Neutrophil (primary cell): ENCODE measurements at regions not wholly inside any gene's neighbourhood (a gene's known extent, or its start where the extent isn't known, plus 50 kb on each side); places are given as distances from the start of the nearest gene placed in this dataset.

ENCODE experiments used
- H3K27ac ChIP-seq: fragments of 200-600 bp; sonication (generic); 2 replicates; pipeline ENCODE4 v1.5.1; 2016; ENCODE audit warnings: mild to moderate bottlenecking, moderate library complexity
- H3K27me3 ChIP-seq: fragments of 200-600 bp; sonication (generic); 2 replicates; pipeline ENCODE4 v1.6.0; 2016; ENCODE audit warnings: mild to moderate bottlenecking
- H3K36me3 ChIP-seq: fragments of 200-600 bp; sonication (generic); 2 replicates; pipeline ENCODE4 v1.5.1; 2017
- H3K4me1 ChIP-seq, 2 experiments: fragments of 200-600 bp in 1 of 2; sonication (generic) in 1 of 2; 1 replicate in 1 of 2; 2 replicates in 1 of 2; pipeline versions ENCODE4 v1.5.1 to v1.6.1; 2013 to 2016; ENCODE audit warnings: low read depth in 1 of 2, low read length in 1 of 2, mild to moderate bottlenecking in 1 of 2, moderate library complexity in 1 of 2; ENCODE audit not compliant: control insufficient read depth in 1 of 2, insufficient read depth in 1 of 2
- H3K4me3 ChIP-seq, 2 experiments: fragments of 200-600 bp in 1 of 2; sonication (generic) in 1 of 2; 1 replicate in 1 of 2; 2 replicates in 1 of 2; pipeline ENCODE4 v1.5.1; 2013 to 2016; ENCODE audit warnings: low read depth in 1 of 2, low read length in 1 of 2, mild to moderate bottlenecking in 1 of 2, moderate library complexity in 1 of 2
- H3K9me3 ChIP-seq: fragments of 200-600 bp; sonication (generic); 2 replicates; pipeline ENCODE4 v1.5.1; 2016
- CTCF ChIP-seq: fragments of 200-600 bp; sonication (generic); IDR thresholded peaks from 2 replicates; pipeline ENCODE4 v1.5.1; 2016; ENCODE audit warnings: antibody characterized with exemption

GRCh38 chr2:236826606-236827156 lies 257.1 kb downstream of the ACKR3 start:
- H3K27ac ChIP-seq: no peak overlapping the region
- peaks cover 9% of the 10 kb centered on the region for H3K27me3 ChIP-seq
- H3K36me3 ChIP-seq: no peaks in the 10 kb centered on the region
- H3K4me3 ChIP-seq: no peak overlapping the region
- H3K4me1 ChIP-seq: no peaks in the 10 kb centered on the region
- no peak for TF ChIP-seq CTCF
- H3K9me3 ChIP-seq: no peaks in the 10 kb centered on the region

GRCh38 chr2:236827997-236828396 lies 257.7 kb upstream of the COPS8 start:
- Histone ChIP-seq H3K4me3 (no peak overlapping the region), H3K27me3 (peaks cover 16% of the 10 kb centered on the region), H3K27ac (no peak overlapping the region), H3K36me3 (no peaks in the 10 kb centered on the region), H3K4me1 (no peaks in the 10 kb centered on the region), H3K9me3 (no peaks in the 10 kb centered on the region)
- no peak for TF ChIP-seq CTCF

- no peak overlapping the region for H3K27ac ChIP-seq
- no peaks in the 10 kb centered on the region for H3K9me3 ChIP-seq
- no peaks in the 10 kb centered on the region for H3K4me1 ChIP-seq
- no peaks in the 10 kb centered on the region for H3K36me3 ChIP-seq
- no peak for TF ChIP-seq CTCF
- H3K4me3 ChIP-seq: no peak overlapping the region
- peaks cover 19% of the 10 kb centered on the region for H3K27me3 ChIP-seq
Observed at GRCh38 chr2:236828820-236829219, 256.9 kb upstream of the COPS8 start.

GRCh38 chr2:236830926-236831325 lies 254.8 kb upstream of the COPS8 start:
- no peaks in the 10 kb centered on the region for H3K4me1 ChIP-seq
- no peaks in the 10 kb centered on the region for H3K9me3 ChIP-seq
- no peak for TF ChIP-seq CTCF
- no peak overlapping the region for H3K27ac ChIP-seq
- peaks cover 19% of the 10 kb centered on the region for H3K27me3 ChIP-seq
- H3K36me3 ChIP-seq: no peaks in the 10 kb centered on the region
- no peak overlapping the region for H3K4me3 ChIP-seq

GRCh38 chr2:236831698-236832097 lies 254.0 kb upstream of the COPS8 start:
- Histone ChIP-seq H3K4me1 (no peaks in the 10 kb centered on the region), H3K9me3 (no peaks in the 10 kb centered on the region), H3K27me3 (peaks cover 19% of the 10 kb centered on the region), H3K27ac (no peak overlapping the region), H3K36me3 (no peaks in the 10 kb centered on the region), H3K4me3 (no peak overlapping the region)
- no peak for TF ChIP-seq CTCF
